Body of pancreas (tissue), 4 donors: ENCODE measurements at regions not wholly inside any gene's neighbourhood (a gene's known extent, or its start where the extent isn't known, plus 50 kb on each side); places are given as distances from the start of the nearest gene placed in this dataset.

Experiments
- CTCF ChIP-seq, 7 experiments: fragments of 450-650 bp in 4 of 7; fragments of 200-600 bp in 3 of 7; sonication (generic) in 3 of 7; IDR thresholded peaks; one replicate each; pipeline ENCODE4 v1.5.1; 2016 to 2019; ENCODE audit warnings: antibody characterized with exemption in 7 of 7
- POLR2A ChIP-seq, 3 donors: fragments of 450-650 bp; IDR thresholded peaks; one replicate each; pipeline ENCODE4 v1.6.1; 2016; ENCODE audit warnings: antibody characterized with exemption in 3 of 3, mild to moderate bottlenecking in 2 of 3

- TF ChIP-seq POLR2A (IDR thresholded peaks at IDR 0.05): no peak
- TF ChIP-seq CTCF (IDR thresholded peaks at IDR 0.05): no peak
Observed at GRCh38 chr4:34323549-34324320, 1920.6 kb downstream of the ARAP2 start.
